ENCODE measurements at regions not wholly inside any gene's neighbourhood (a gene's known extent, or its start where the extent isn't known, plus 50 kb on each side); places are given as distances from the start of the nearest gene placed in this dataset.

DNA sequence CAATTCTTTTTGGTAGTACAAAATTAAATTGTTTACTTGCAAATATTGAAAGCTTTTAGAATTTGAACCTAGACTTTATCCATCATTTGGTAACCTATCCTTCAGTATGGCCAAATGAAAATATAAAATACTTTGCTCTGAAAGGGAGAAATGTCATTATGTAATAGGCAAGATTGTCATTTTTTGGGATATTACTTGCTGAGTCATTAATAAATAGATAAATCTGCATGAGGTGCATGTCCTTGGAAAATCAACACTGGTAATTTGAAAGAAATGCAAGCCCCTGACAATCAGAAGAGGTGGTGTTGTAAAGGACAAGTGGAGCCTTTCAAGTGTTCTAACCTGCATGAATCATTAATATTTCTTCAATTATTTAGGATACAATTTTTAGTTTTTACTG, 231.8 kb upstream of the CCNG1 start:
- no peaks in the 10 kb centered on the region for H3K4me1 ChIP-seq (ENCODE audit: insufficient read depth)
- no peaks in the 10 kb centered on the region for H3K79me2 ChIP-seq
- no peaks in the 10 kb centered on the region for H4K20me1 ChIP-seq (ENCODE audit: insufficient read depth, poor library complexity, severe bottlenecking)
- no peaks in the 10 kb centered on the region for H3K36me3 ChIP-seq (replicated peaks; ENCODE audit: insufficient read depth, low read depth)
- H3K9me3 ChIP-seq (ENCODE audit: low read depth) = no peaks in the 10 kb centered on the region
- no peaks in the 10 kb centered on the region for H3K27me3 ChIP-seq
- no peak overlapping the region for H3K4me2 ChIP-seq
- no peaks in the 10 kb centered on the region for H3K9me2 ChIP-seq (replicated peaks; ENCODE audit: insufficient read depth)
- TF ChIP-seq EZH2phosphoT487 (IDR thresholded peaks at IDR 0.05; ENCODE audit: low read depth, severe bottlenecking, unreplicated experiment) (no peak), CTCF (IDR thresholded peaks at IDR 0.05; ENCODE audit: poor library complexity) (no peak), EZH2 (IDR thresholded peaks at IDR 0.05; ENCODE audit: borderline replicate concordance) (no peak)
- H3K4me3 ChIP-seq = no peak overlapping the region
- no peak overlapping the region for H2AFZ ChIP-seq
- H3K27ac ChIP-seq = no peak overlapping the region
- no peak for DNase-seq (ENCODE audit: low spot score)

DNA sequence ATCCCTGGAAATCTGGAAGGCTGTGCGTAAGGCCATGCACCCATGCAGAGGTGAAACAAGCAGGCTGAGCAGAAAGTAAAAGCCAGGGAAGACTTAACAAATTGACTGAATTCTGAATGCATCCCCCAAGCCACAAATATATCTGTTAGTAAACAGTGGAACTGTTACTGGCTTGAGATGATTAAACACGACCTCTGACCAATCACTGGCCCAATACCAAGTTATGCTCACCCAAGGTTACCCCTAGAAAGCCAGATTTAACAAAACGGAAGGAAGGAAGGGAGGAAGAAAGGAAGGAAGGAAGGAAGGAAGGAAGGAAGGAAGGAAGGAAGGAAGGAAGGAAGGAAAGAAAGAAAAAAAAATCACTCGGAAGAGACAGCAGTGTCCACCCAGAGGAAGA, 215.8 kb upstream of the CCNG1 start:
- no peak overlapping the region for H3K27ac ChIP-seq
- H3K9me2 ChIP-seq (replicated peaks; ENCODE audit: insufficient read depth) = no peaks in the 10 kb centered on the region
- no peaks in the 10 kb centered on the region for H3K36me3 ChIP-seq (replicated peaks; ENCODE audit: insufficient read depth, low read depth)
- H3K9me3 ChIP-seq (ENCODE audit: low read depth) = no peaks in the 10 kb centered on the region
- H2AFZ ChIP-seq = no peak overlapping the region
- no peaks in the 10 kb centered on the region for H4K20me1 ChIP-seq (ENCODE audit: insufficient read depth, poor library complexity, severe bottlenecking)
- no peaks in the 10 kb centered on the region for H3K79me2 ChIP-seq
- no peak overlapping the region for H3K4me2 ChIP-seq
- TF ChIP-seq EZH2 (IDR thresholded peaks at IDR 0.05; ENCODE audit: borderline replicate concordance) = no peak
- TF ChIP-seq EZH2phosphoT487 (IDR thresholded peaks at IDR 0.05; ENCODE audit: low read depth, severe bottlenecking, unreplicated experiment) = no peak
- TF ChIP-seq CTCF (IDR thresholded peaks at IDR 0.05; ENCODE audit: poor library complexity) = no peak
- H3K4me3 ChIP-seq = no peak overlapping the region
- no peaks in the 10 kb centered on the region for H3K4me1 ChIP-seq (ENCODE audit: insufficient read depth)
- H3K27me3 ChIP-seq = no peaks in the 10 kb centered on the region
- DNase-seq (ENCODE audit: low spot score) = no peak
- 87% methylated on average over 3 of the region's 4 CpGs for WGBS (ENCODE audit: low lambda C conversion rate, missing lambda C conversion rate)

GRCh38 chr5:163222982-163223381, 214.4 kb upstream of the CCNG1 start:
- Histone ChIP-seq H4K20me1 (ENCODE audit: insufficient read depth, poor library complexity, severe bottlenecking) (no peaks in the 10 kb centered on the region), H3K9me3 (ENCODE audit: low read depth) (no peaks in the 10 kb centered on the region), H3K36me3 (replicated peaks; ENCODE audit: insufficient read depth, low read depth) (no peaks in the 10 kb centered on the region), H3K4me1 (ENCODE audit: insufficient read depth) (no peaks in the 10 kb centered on the region), H3K9me2 (replicated peaks; ENCODE audit: insufficient read depth) (no peaks in the 10 kb centered on the region), H3K4me2 (no peak overlapping the region), H3K27ac (no peak overlapping the region), H3K4me3 (no peak overlapping the region), H2AFZ (no peak overlapping the region), H3K79me2 (no peaks in the 10 kb centered on the region), H3K27me3 (no peaks in the 10 kb centered on the region)
- 73% methylated on average over 1 of the region's 1 CpG for whole genome bisulfite sequencing (ENCODE audit: low lambda C conversion rate, missing lambda C conversion rate)
- no peak for DNase-seq (ENCODE audit: low spot score)
- TF ChIP-seq EZH2phosphoT487 (IDR thresholded peaks at IDR 0.05; ENCODE audit: low read depth, severe bottlenecking, unreplicated experiment) = no peak
- no peak for TF ChIP-seq EZH2 (IDR thresholded peaks at IDR 0.05; ENCODE audit: borderline replicate concordance)
- no peak for TF ChIP-seq CTCF (IDR thresholded peaks at IDR 0.05; ENCODE audit: poor library complexity)

- 85% methylated on average over 2 of the region's 2 CpGs for WGBS (ENCODE audit: low lambda C conversion rate, missing lambda C conversion rate)
- H2AFZ ChIP-seq = no peak overlapping the region
- no peaks in the 10 kb centered on the region for H3K27me3 ChIP-seq
- no peaks in the 10 kb centered on the region for H3K9me2 ChIP-seq (replicated peaks; ENCODE audit: insufficient read depth)
- DNase-seq (ENCODE audit: low spot score) = no peak
- H3K4me3 ChIP-seq = no peak overlapping the region
- no peaks in the 10 kb centered on the region for H4K20me1 ChIP-seq (ENCODE audit: insufficient read depth, poor library complexity, severe bottlenecking)
- no peak overlapping the region for H3K4me2 ChIP-seq
- no peaks in the 10 kb centered on the region for H3K36me3 ChIP-seq (replicated peaks; ENCODE audit: insufficient read depth, low read depth)
- TF ChIP-seq CTCF (IDR thresholded peaks at IDR 0.05; ENCODE audit: poor library complexity) (no peak), EZH2 (IDR thresholded peaks at IDR 0.05; ENCODE audit: borderline replicate concordance) (no peak), EZH2phosphoT487 (IDR thresholded peaks at IDR 0.05; ENCODE audit: low read depth, severe bottlenecking, unreplicated experiment) (no peak)
- no peaks in the 10 kb centered on the region for H3K79me2 ChIP-seq
- H3K9me3 ChIP-seq (ENCODE audit: low read depth) = no peaks in the 10 kb centered on the region
- no peak overlapping the region for H3K27ac ChIP-seq
- H3K4me1 ChIP-seq (ENCODE audit: insufficient read depth) = no peaks in the 10 kb centered on the region
These were observed 192.9 kb upstream of the CCNG1 start for GRCh38 chr5:163244445-163244987.
